Prostate gland (tissue), 2 donors: ENCODE measurements at regions not wholly inside any gene's neighbourhood (a gene's known extent, or its start where the extent isn't known, plus 50 kb on each side); places are given as distances from the start of the nearest gene placed in this dataset.

ENCODE experiments used
- CTCF ChIP-seq, 4 experiments: fragments of 200-600 bp in 2 of 4; fragments of 450-650 bp in 2 of 4; sonication (generic) in 2 of 4; IDR thresholded peaks; 1 replicate in 3 of 4; 2 replicates in 1 of 4; pipeline ENCODE4 v1.5.1; 2016 to 2019; ENCODE audit warnings: antibody characterized with exemption in 4 of 4, mild to moderate bottlenecking in 2 of 4, moderate library complexity in 2 of 4
- POLR2A ChIP-seq: fragments of 450-650 bp; IDR thresholded peaks from one replicate; pipeline ENCODE4 v1.6.1; 2016; ENCODE audit warnings: antibody characterized with exemption, mild to moderate bottlenecking
- POLR2AphosphoS5 ChIP-seq: sonication (generic); formaldehyde crosslinking; IDR thresholded peaks from one replicate; pipeline ENCODE4 v1.6.1; 2017; ENCODE audit warnings: antibody characterized with exemption

GRCh38 chr7:124575176-124575575, 190.4 kb downstream of the GPR37 start:
- TF ChIP-seq CTCF (IDR thresholded peaks at IDR 0.05) (no peak), POLR2AphosphoS5 (no peak), POLR2A (no peak)
